IMR-90 (cell line): ENCODE measurements at regions not wholly inside any gene's neighbourhood (a gene's known extent, or its start where the extent isn't known, plus 50 kb on each side); places are given as distances from the start of the nearest gene placed in this dataset.

Experiments
- ATAC-seq: fragments of 200-7000 bp; cut with Tn5 transposase; 2 replicates; pipeline ENCODE4 v1.9.1; 2020; ENCODE audit warnings: low read depth, mild to moderate bottlenecking, moderate library complexity
- BruUV-seq: library from RNA; stranded (reverse); fragments of 400-500 nt; replicated peaks from 2 replicates; lab custom pipeline; 2021; lab: Mats Ljungman, UMichigan
- CTCF ChIA-PET: fragments of 300-600 bp; formaldehyde crosslinking; extraction: SDS; loops from one replicate; lab custom pipeline; 2021; ENCODE audit warnings: antibody characterized with exemption; lab: Yijun Ruan, JAX
- POLR2A ChIA-PET: fragments of 300-600 bp; sonication (Branson Sonifier 250); formaldehyde crosslinking; loops from one replicate; lab custom pipeline; 2022; ENCODE audit warnings: antibody characterized with exemption; ENCODE audit not compliant: unreplicated experiment; lab: Charles Lee
- DNase-seq: peaks from one replicate; pipeline ENCODE4 v3.0.0; 2013
- H2AFZ ChIP-seq: replicated peaks from 2 replicates; pipeline ENCODE3; 2013; ENCODE audit warnings: low read length, mild to moderate bottlenecking; ENCODE audit not compliant: poor library complexity
- H2AK5ac ChIP-seq: 2 replicates; pipeline ENCODE4 v1.6.1; 2013; ENCODE audit warnings: low read depth, low read length, inconsistent platforms
- H2AK9ac ChIP-seq: replicated peaks from 2 replicates; pipeline ENCODE3; 2013; ENCODE audit warnings: mild to moderate bottlenecking, low read depth, low read length, moderate library complexity; ENCODE audit not compliant: poor library complexity
- H2BK120ac ChIP-seq: 2 replicates; pipeline ENCODE4 v1.6.1; 2013; ENCODE audit warnings: low read depth, low read length, inconsistent platforms
- H2BK15ac ChIP-seq: 3 replicates; pipeline ENCODE4 v1.6.1; 2013; ENCODE audit warnings: low read depth, low read length, inconsistent platforms
- H2BK20ac ChIP-seq: 2 replicates; pipeline ENCODE4 v1.6.1; 2013; ENCODE audit warnings: low read depth, mild to moderate bottlenecking, inconsistent platforms, low read length, moderate library complexity
- H2BK5ac ChIP-seq: 2 replicates; pipeline ENCODE4 v1.6.1; 2013; ENCODE audit warnings: mild to moderate bottlenecking, low read depth, low read length, inconsistent platforms; ENCODE audit not compliant: poor library complexity, severe bottlenecking
- H3K14ac ChIP-seq: replicated peaks from 2 replicates; pipeline ENCODE4 v1.6.1; 2013; ENCODE audit warnings: low read depth, low read length, inconsistent platforms
- H3K18ac ChIP-seq: 2 replicates; pipeline ENCODE4 v1.6.1; 2013; ENCODE audit warnings: low read depth, low read length, control low read depth
- H3K23ac ChIP-seq: 2 replicates; pipeline ENCODE4 v1.6.1; 2013; ENCODE audit warnings: low read depth, low read length, inconsistent platforms
- H3K27ac ChIP-seq: 2 replicates; pipeline ENCODE4 v1.5.1; 2013; ENCODE audit warnings: mild to moderate bottlenecking, control low read depth, low read length; ENCODE audit not compliant: insufficient read depth
- H3K27me3 ChIP-seq: 2 replicates; pipeline ENCODE4 v1.6.1; 2013; ENCODE audit warnings: low read length; ENCODE audit not compliant: control insufficient read depth, insufficient read depth
- H3K36me3 ChIP-seq: 2 replicates; pipeline ENCODE4 v1.6.1; 2013; ENCODE audit warnings: low read length, mixed read lengths; ENCODE audit not compliant: control insufficient read depth, insufficient read depth
- H3K4ac ChIP-seq: 2 replicates; pipeline ENCODE4 v1.6.1; 2013; ENCODE audit warnings: low read depth, low read length, inconsistent platforms
- H3K4me1 ChIP-seq: 2 replicates; pipeline ENCODE4 v1.6.1; 2013; ENCODE audit warnings: low read length, mixed read lengths; ENCODE audit not compliant: control insufficient read depth, insufficient read depth
- H3K4me2 ChIP-seq: 2 replicates; pipeline ENCODE4 v1.6.1; 2013; ENCODE audit warnings: low read depth, mild to moderate bottlenecking, control low read depth, low read length, moderate library complexity
- H3K4me3 ChIP-seq: 2 replicates; pipeline ENCODE4 v1.5.1; 2013; ENCODE audit warnings: low read depth, mild to moderate bottlenecking, control low read depth, low read length, moderate library complexity; ENCODE audit not compliant: insufficient read depth
- H3K56ac ChIP-seq: 2 replicates; pipeline ENCODE4 v1.6.1; 2013; ENCODE audit warnings: low read length, inconsistent platforms; ENCODE audit not compliant: insufficient read depth; ENCODE audit errors: extremely low read depth
- H3K79me1 ChIP-seq, 2 experiments: 2 replicates each; pipeline ENCODE4 v1.6.1; 2013; ENCODE audit warnings: low read length in 2 of 2, inconsistent platforms in 1 of 2, low read depth in 1 of 2
- H3K9ac ChIP-seq: 2 replicates; pipeline ENCODE4 v1.6.1; 2013; ENCODE audit warnings: low read depth, low read length, control low read depth
- H3K9me1 ChIP-seq: 2 replicates; pipeline ENCODE4 v1.6.1; 2013; ENCODE audit warnings: low read length, inconsistent platforms; ENCODE audit not compliant: insufficient read depth
- H3K9me3 ChIP-seq: 2 replicates; pipeline ENCODE4 v1.6.1; 2013; ENCODE audit warnings: low read length; ENCODE audit not compliant: control insufficient read depth, insufficient read depth
- H4K20me1 ChIP-seq: 2 replicates; pipeline ENCODE4 v1.6.1; 2013; ENCODE audit warnings: low read length, inconsistent platforms; ENCODE audit not compliant: insufficient read depth
- H4K5ac ChIP-seq: 2 replicates; pipeline ENCODE4 v1.6.1; 2013; ENCODE audit warnings: mild to moderate bottlenecking, low read depth, low read length, control low read depth
- H4K8ac ChIP-seq, 2 experiments: 2 replicates each; pipeline ENCODE4 v1.6.1; 2013; ENCODE audit warnings: low read depth in 2 of 2, low read length in 2 of 2, control low read depth in 1 of 2, inconsistent platforms in 1 of 2
- H4K91ac ChIP-seq: 2 replicates; pipeline ENCODE4 v1.6.1; 2013; ENCODE audit warnings: low read depth, low read length, inconsistent platforms; ENCODE audit not compliant: insufficient read depth
- BHLHE40 ChIP-seq: fragments of 150-350 bp; IDR thresholded peaks from 2 replicates; pipeline ENCODE4 v1.6.1; 2016; ENCODE audit warnings: mild to moderate bottlenecking, low read depth, low read length
- CEBPB ChIP-seq: IDR thresholded peaks from 2 replicates; pipeline ENCODE4 v1.6.1; 2012; ENCODE audit warnings: low read depth, low read length, improper control_type of control experiment
- CHD1 ChIP-seq: IDR thresholded peaks from 2 replicates; pipeline ENCODE4 v1.6.1; 2012; ENCODE audit warnings: low read depth, low read length, improper control_type of control experiment
- FOS ChIP-seq: fragments of 150-350 bp; IDR thresholded peaks from 2 replicates; pipeline ENCODE4 v1.6.1; 2016; ENCODE audit warnings: low read depth, low read length
- MAFK ChIP-seq: IDR thresholded peaks from 2 replicates; pipeline ENCODE4 v1.6.1; 2012; ENCODE audit warnings: low read depth, low read length, improper control_type of control experiment
- MAZ ChIP-seq: IDR thresholded peaks from 2 replicates; pipeline ENCODE4 v1.6.1; 2012; ENCODE audit warnings: low read depth, mild to moderate bottlenecking, low read length, improper control_type of control experiment, moderate library complexity, borderline replicate concordance
- MXI1 ChIP-seq: IDR thresholded peaks from 2 replicates; pipeline ENCODE4 v1.6.1; 2012; ENCODE audit warnings: low read depth, mild to moderate bottlenecking, low read length, moderate library complexity, borderline replicate concordance
- NFE2L2 ChIP-seq: fragments of 150-350 bp; IDR thresholded peaks from 2 replicates; pipeline ENCODE4 v1.6.1; 2016; ENCODE audit warnings: low read depth, mild to moderate bottlenecking, low read length
- POLR2A ChIP-seq: IDR thresholded peaks from 2 replicates; pipeline ENCODE4 v1.6.1; 2012; ENCODE audit warnings: mild to moderate bottlenecking, low read depth, low read length
- RAD21 ChIP-seq: IDR thresholded peaks from 2 replicates; pipeline ENCODE4 v1.6.1; 2012; ENCODE audit warnings: low read length, improper control_type of control experiment
- RCOR1 ChIP-seq: IDR thresholded peaks from 2 replicates; pipeline ENCODE4 v1.6.1; 2012; ENCODE audit warnings: mild to moderate bottlenecking, low read length, improper control_type of control experiment; ENCODE audit not compliant: insufficient replicate concordance
- RFX5 ChIP-seq: IDR thresholded peaks from 2 replicates; pipeline ENCODE4 v1.8.0; 2012; ENCODE audit warnings: low read depth, mild to moderate bottlenecking, low read length, moderate library complexity
- SMC3 ChIP-seq: fragments of 150-350 bp; IDR thresholded peaks from 2 replicates; pipeline ENCODE4 v1.6.1; 2016; ENCODE audit warnings: low read depth, mild to moderate bottlenecking, antibody characterized with exemption, low read length, moderate library complexity
- WGBS, 2 experiments: methylation state at CpG; one replicate each; pipeline versions ENCODE4 v1.1.5 to v1.1.7; 2013; ENCODE audit warnings: missing lambda C conversion rate in 2 of 2; ENCODE audit not compliant: insufficient read length in 1 of 2; ENCODE audit errors: extremely low coverage in 2 of 2; 5-methylcytosine and 5-hydroxymethylcytosine counted together
- dilution Hi-C: fragments of 300-500 bp; cut with HindIII; formaldehyde crosslinking; loops from one replicate; pipeline ENCODE4 v1.14.3; 2018; ENCODE audit warnings: low sequenced_read_pairs; ENCODE audit not compliant: unreplicated experiment
- in situ Hi-C: fragments of 300-500 bp; cut with MboI; formaldehyde crosslinking; loops from 3 replicates; pipeline ENCODE4 v1.14.3; 2019; ENCODE audit warnings: low sequenced_read_pairs, inconsistent platforms, mixed read lengths
- intact Hi-C: fragments of 100-400 bp; cut with micrococcal nuclease; formaldehyde crosslinking; loops from 2 replicates; pipeline ENCODE4 v1.10.0; 2022
- TF ChIP-seq, protein P1 (sequence below): fragments of 150-350 bp; IDR thresholded peaks from 2 replicates; pipeline ENCODE4 v1.6.1; 2016; ENCODE audit warnings: low read depth, mild to moderate bottlenecking, low read length, moderate library complexity, borderline replicate concordance
- TF ChIP-seq, protein P2 (sequence below): conservative IDR thresholded peaks from 2 replicates; pipeline ENCODE4 v1.5.1; 2012; ENCODE audit warnings: mild to moderate bottlenecking, low read depth, low read length, improper control_type of control experiment

DNA sequence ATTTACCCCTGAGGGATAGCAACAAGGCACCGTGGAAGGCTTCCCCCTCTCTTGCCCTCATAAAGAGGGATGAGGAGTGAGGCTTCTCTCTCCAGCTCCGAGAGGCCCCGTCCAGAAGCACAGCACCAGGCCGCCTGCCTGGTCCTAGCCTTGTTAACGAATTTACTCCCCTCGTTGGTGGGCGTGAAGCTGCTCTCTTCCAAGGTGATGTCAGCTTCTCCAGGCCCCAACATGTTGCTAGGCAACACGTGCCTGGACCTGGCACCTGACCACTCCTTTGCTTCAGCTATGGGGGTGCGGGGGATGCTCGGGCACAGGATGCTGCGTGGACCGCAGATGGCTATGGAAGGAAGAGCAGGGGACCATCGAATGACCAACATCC is 135.2 kb upstream of the MGMT start:
- H3K14ac ChIP-seq = no peak overlapping the region
- DNase-seq (no peak), ATAC-seq (no peak)
- no peak overlapping the region for H4K8ac ChIP-seq
- no peak overlapping the region for H3K27ac ChIP-seq
- H2AK9ac ChIP-seq = peak overlapping the region; percentile 29
- no peak overlapping the region for H2BK15ac ChIP-seq
- WGBS, 2 experiments = 50% methylated on average over 1 of the region's 13 CpGs; no CpG with 5 or more reads in 1 of the 2 experiments
- H4K91ac ChIP-seq = peak overlapping the region; percentile 23; the same call in 1 of the 2 replicates
- no peak overlapping the region for H3K4ac ChIP-seq
- no TSS peak for BruUV-seq
- no peak overlapping the region for H2BK120ac ChIP-seq
- intact Hi-C loops (no loop called here), dilution Hi-C loops (no loop called here), in situ Hi-C loops (no loop called here)
- H2AK5ac ChIP-seq = peak overlapping the region; percentile 24; the same call in 1 of the 2 replicates
- H3K4me2 ChIP-seq = no peak overlapping the region
- ChIA-PET CTCF (no interaction called here), POLR2A (no interaction called here)
- peaks cover 6% of the 10 kb centered on the region for H3K4me1 ChIP-seq
- H3K27me3 ChIP-seq = no peaks in the 10 kb centered on the region
- H2AFZ ChIP-seq = no peak overlapping the region
- H3K9ac ChIP-seq = no peak overlapping the region
- no peaks in the 10 kb centered on the region for H4K20me1 ChIP-seq
- H3K23ac ChIP-seq = no peak overlapping the region
- no peak overlapping the region for H2BK5ac ChIP-seq
- H4K5ac ChIP-seq = no peak overlapping the region
- H3K56ac ChIP-seq = no peak overlapping the region
- H3K4me3 ChIP-seq = no peak overlapping the region
- H3K9me3 ChIP-seq = peaks cover 12% of the 10 kb centered on the region
- H3K9me1 ChIP-seq = no peaks in the 10 kb centered on the region; the same call in 1 of the 2 replicates
- no peak overlapping the region for H3K18ac ChIP-seq
- no peaks in the 10 kb centered on the region for H3K36me3 ChIP-seq
- H2BK20ac ChIP-seq = no peak overlapping the region
- no peaks in the 10 kb centered on the region for H3K79me1 ChIP-seq
- no peak for TF ChIP-seq POLR2A
- TF ChIP-seq, protein P1, sequence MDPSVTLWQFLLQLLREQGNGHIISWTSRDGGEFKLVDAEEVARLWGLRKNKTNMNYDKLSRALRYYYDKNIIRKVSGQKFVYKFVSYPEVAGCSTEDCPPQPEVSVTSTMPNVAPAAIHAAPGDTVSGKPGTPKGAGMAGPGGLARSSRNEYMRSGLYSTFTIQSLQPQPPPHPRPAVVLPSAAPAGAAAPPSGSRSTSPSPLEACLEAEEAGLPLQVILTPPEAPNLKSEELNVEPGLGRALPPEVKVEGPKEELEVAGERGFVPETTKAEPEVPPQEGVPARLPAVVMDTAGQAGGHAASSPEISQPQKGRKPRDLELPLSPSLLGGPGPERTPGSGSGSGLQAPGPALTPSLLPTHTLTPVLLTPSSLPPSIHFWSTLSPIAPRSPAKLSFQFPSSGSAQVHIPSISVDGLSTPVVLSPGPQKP = no peak
- no peak for TF ChIP-seq CHD1
- no peak for TF ChIP-seq RFX5
- TF ChIP-seq BHLHE40 = no peak
- no peak for TF ChIP-seq RCOR1
- TF ChIP-seq NFE2L2 = no peak
- no peak for TF ChIP-seq SMC3
- no peak for TF ChIP-seq MAZ
- TF ChIP-seq MAFK = no peak
- TF ChIP-seq CEBPB = no peak
- TF ChIP-seq, protein P2, sequence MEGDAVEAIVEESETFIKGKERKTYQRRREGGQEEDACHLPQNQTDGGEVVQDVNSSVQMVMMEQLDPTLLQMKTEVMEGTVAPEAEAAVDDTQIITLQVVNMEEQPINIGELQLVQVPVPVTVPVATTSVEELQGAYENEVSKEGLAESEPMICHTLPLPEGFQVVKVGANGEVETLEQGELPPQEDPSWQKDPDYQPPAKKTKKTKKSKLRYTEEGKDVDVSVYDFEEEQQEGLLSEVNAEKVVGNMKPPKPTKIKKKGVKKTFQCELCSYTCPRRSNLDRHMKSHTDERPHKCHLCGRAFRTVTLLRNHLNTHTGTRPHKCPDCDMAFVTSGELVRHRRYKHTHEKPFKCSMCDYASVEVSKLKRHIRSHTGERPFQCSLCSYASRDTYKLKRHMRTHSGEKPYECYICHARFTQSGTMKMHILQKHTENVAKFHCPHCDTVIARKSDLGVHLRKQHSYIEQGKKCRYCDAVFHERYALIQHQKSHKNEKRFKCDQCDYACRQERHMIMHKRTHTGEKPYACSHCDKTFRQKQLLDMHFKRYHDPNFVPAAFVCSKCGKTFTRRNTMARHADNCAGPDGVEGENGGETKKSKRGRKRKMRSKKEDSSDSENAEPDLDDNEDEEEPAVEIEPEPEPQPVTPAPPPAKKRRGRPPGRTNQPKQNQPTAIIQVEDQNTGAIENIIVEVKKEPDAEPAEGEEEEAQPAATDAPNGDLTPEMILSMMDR = no peak
- no peak for TF ChIP-seq FOS
- no peak for TF ChIP-seq RAD21
- no peak for TF ChIP-seq MXI1
